HG03575 (cell line): ENCODE measurements at regions not wholly inside any gene's neighbourhood (a gene's known extent, or its start where the extent isn't known, plus 50 kb on each side); places are given as distances from the start of the nearest gene placed in this dataset.

ENCODE experiments used
- ATAC-seq: cut with Tn5 transposase; IDR thresholded peaks from one replicate; pipeline ENCODE4 v1.9.1; 2021; ENCODE audit not compliant: unreplicated experiment, insufficient number of reproducible peaks, low FRiP score; ENCODE audit errors: extremely low read depth

DNA sequence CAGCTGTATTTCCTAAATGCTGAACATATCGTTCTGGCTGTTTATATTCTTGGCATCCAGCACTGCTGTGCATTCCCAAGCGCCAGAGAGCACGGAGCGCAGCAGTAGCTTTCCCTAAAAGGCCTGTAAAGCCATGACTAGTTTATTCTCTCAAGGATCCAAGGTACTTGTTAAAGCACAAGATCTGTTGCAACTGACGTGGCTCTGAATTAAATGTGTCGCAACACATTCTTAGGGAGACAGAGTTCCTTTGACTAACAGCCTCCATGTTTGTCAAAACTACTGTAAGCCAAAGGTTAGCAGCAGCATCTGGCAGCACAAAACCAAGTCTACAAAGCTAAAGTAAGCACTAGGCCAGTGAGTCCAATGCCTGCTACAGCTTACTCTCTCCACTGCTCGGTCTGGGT is 188.6 kb upstream of the FN1 start:
- no peak for ATAC-seq

DNA sequence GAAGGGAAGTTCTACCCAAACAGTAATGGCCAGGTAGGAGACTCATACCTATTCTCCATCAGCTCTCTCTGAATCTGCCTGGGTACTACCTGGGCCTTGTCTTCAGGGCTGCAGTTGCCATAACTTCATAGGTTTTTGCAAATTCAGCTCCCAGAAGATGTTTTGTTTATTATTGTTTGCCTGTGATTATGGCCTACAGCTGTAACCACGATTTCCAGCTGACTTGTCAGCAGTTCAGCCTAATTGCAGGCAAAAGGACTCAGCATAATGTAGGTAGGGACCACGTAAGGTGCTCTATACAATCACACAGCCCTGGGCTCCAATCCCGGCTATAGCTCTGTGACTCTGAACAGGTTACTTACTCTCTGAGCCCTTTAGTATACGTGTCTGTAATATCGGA is 187.0 kb upstream of the FN1 start:
- ATAC-seq = no peak

DNA sequence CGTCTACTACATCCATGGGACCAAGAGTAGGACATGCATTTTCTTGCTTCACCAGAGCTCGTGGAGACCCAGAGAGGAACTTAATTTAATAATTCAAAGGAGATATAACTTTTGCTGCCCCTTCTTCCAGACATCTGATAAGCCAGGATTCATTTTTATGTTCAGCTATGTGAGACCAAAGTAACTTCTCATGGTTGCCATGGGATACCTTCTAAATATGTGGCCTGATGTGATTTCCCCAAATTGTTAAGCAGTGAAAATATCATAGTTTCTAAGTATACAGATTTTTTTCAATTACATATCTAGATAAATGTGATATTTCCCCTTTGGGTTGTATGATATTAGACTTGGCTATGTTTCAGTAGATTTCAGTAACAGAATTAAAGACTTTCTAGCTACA is 185.5 kb upstream of the FN1 start:
- ATAC-seq = no peak

GRCh38 chr2:215620528-215620927 is 184.7 kb upstream of the FN1 start:
- ATAC-seq = no peak

DNA sequence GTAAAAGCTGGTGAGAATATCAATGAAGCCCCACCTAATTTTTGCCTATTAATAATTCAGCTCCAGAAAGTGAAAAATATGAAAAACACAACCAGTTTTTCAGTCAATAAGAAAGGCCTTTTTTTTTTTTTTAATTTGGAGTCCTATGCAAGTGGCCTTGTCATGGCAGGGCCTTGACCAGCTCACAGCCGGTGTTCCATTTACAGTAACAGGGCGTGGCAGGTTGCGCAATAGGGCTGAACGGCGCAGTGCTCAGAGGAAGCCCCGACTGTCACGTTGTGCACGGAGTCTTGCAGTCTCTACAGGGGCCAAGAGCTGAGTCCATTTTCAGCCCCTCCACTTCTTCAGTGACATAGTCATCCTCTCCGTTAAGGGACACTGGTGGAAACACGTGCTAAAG is 184.1 kb upstream of the FN1 start:
- no peak for ATAC-seq

GRCh38 chr2:215619022-215619958 is 183.4 kb upstream of the FN1 start:
- no peak for ATAC-seq

- ATAC-seq = no peak
These were observed 182.3 kb upstream of the FN1 start for GRCh38 chr2:215618145-215618544.

DNA sequence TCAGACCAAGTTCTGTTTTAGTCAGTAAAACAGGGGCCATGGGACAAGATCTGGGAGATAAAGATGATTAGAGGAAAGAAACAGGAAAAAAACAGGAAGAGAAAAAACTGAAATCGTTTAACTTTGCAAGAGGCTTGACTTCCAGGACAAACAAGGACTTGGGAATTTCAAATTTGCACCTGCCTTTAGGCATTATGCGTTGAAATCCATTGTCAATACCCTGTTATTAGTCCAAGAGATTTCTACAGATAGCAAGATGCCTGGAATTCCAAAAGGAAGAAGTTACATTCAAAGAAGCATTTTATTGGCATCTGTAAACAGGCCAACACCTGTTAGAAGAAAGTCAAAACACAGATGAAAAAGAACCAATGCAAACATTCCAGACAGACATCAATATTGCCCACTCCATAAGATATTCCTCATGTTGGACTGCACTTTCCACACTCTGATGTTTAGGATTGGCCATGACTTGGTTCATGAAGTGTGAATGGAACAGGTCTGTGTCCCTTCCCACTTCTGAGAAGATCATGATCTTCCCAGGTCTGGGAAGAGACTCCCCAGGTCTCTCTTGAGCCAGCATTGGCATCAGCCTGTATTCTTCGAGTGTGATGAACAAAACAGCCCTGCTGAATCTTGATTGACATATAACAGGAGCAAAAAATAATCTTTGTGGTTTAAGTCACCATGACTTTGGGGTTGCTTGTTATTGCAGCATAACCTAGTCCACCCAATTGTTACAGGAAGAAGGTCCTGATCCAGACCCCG is 181.4 kb upstream of the FN1 start:
- no peak for ATAC-seq

- ATAC-seq = no peak
These were observed 179.9 kb upstream of the FN1 start for GRCh38 chr2:215615803-215616174.

GRCh38 chr2:215615067-215615802 is 179.4 kb upstream of the FN1 start:
- ATAC-seq = no peak

- ATAC-seq = no peak
These were observed 178.4 kb upstream of the FN1 start for GRCh38 chr2:215614296-215614695.

- ATAC-seq = no peak
These were observed 178.0 kb upstream of the FN1 start for GRCh38 chr2:215613888-215614287.

DNA sequence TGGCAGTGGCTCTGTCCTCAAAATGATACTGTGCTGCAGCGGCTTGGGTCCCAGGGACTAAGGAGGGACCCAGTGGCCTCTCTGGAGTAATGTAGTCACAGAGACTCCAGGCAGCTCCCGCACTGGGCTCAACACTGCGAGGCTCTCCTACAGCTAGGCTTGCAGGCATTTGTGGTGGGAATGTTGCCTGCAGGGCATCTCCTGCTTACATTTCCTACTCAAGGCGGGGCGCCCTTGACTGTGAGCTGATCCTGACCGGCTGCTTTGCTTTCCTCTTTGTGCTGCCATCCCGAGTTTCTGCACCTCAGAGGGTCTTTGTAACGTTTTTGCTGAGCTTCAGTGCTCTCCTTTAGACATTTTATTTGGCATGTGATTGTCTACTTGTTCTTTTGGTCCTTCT is 177.4 kb upstream of the FN1 start:
- no peak for ATAC-seq

DNA sequence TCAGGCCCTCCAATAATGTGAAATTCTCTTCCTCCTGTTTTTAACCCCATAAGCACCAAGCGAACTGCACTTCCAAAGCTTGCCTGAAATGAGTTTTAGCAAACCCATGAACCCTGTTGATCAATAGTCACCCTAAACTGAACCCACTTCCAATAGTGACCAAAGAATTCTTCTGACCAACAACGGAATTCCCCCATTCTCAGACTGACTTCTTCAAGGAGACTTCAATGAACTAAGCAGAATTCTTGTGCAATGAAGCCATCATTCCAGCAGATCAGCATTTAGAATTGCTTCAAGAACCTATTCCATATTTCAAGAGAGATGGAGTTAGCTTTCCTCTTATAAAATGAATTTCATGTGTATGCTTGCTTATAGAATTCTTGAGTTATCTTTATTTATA is 176.9 kb upstream of the FN1 start:
- ATAC-seq = no peak

DNA sequence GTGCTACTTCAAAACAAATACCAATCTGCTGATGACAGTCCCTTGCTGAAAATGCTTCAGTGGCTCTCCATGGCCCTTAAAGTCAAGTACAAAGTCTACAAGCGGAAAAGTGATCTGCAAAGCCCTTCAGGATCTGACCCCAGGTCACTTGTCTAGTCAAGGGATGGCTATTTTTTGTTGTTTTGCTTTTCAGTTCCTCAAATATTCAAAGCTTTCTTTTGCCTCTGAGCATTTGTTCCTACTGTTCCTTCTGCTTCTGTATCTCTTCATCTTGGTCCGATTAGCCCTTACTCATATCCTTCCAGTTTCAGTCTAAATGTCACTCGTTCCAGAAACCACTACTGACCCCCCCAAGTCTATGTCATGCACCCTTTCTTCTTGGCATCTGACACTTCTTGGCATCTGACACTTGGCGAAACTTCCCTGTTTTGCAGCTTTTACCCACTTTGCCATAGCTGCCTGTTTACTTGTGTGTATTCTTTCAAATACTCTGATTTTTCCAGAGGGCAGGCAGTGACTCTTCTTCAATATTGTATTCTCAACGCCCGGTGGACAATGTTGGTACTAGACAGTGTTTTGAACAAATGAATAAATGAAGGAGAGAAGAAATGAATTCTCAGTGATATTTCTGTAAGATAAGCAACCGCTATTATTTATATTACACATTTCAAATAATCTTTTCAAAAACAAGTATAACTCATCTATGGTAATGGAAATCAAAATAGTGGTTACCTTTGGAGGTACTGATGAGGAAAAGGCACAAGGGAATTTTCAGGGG is 175.9 kb upstream of the FN1 start:
- ATAC-seq = no peak

DNA sequence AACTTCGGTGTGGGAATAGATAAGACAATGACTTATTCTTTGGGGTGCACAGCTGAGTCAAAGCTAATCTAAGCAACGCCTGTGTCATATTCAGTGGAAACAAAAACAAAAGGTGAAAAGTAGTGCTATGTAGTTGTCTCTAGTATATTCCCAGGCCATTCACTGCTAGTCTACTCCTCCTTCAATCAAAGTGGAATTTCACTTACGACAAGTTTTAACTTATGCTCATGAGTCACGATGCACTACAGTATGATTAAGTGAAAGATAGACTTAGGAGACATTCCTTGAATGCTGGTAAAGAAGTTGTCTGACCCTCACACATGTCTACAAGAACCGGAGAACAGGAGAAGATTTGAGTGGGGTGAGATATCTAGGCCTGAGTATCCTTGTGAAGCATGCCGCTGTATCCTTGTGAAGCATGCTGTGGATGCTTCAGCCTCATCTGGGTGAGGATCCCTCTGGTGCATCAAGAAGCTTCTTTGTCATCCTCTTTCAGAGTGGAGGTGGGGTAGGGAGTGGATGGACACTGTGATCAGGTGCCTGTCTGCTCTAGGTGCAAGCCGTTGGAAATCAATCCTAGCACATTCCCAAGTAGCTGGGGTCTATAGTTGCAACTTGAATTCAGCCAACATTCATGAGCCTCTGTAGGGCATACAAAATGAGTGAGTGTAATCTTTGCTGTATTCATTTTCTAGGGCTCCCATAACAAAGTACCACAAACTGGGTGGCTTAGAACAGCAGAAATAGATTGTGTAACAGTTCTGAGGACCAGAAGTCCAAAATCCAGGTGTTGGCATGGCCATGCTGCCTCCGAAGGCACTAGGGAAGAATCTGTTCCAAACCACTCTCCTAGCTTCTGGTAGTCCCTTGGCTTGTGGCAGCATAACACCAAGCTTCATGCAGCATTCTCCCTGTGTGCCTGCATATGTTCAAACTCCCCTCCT is 173.5 kb upstream of the FN1 start:
- no peak for ATAC-seq

DNA sequence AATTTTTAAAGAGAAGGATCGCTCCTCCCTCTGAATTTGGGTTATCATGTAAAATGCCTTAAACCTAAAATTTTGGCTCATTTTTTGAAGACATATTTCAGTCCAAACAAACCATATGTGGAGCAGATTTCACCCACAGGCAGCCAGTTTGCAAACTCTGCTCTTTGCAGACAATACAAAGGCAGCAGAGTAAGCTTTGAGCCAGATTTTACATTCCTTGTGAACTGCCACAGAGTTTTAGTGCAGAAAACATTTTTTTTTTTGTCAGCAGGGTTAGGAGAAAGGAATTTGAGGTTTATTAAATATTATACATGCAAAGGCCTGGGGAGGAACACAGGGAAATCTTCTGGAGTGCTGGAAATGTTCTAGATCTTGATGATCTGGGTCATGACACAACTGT is 171.9 kb upstream of the FN1 start:
- no peak for ATAC-seq

DNA sequence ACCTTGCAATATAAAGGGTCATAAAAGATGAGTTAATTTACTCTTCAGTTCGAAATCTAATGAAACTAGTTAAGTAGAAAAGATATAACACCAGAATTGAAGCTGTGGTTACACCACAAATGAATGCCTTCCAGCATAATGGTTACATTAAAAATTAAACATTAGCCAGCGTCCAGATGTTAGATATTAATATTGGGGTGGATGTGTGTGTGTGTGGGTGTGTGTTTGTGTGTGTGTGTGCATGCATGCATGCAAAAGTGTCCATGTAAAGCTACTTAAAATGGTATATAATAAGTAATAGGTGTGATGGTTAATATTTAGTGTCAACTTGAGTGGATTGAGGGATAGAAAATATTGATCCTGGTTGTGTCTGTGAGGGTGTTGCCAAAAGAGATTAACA is 170.4 kb upstream of the FN1 start:
- ATAC-seq = no peak
